Breast epithelium (tissue), 4 donors: ENCODE measurements at regions not wholly inside any gene's neighbourhood (a gene's known extent, or its start where the extent isn't known, plus 50 kb on each side); places are given as distances from the start of the nearest gene placed in this dataset.

Experiments used
- DNase-seq, 2 donors: peaks; one replicate each; pipeline ENCODE4 v3.0.0-alpha.2; 2019; ENCODE audit warnings: low spot score in 2 of 2
- H3K27ac ChIP-seq, 2 donors: fragments of 200-600 bp; sonication (generic) in 1 of 2; one replicate each; pipeline ENCODE4 v1.5.1; 2016 to 2019; ENCODE audit warnings: mild to moderate bottlenecking in 1 of 2
- H3K27me3 ChIP-seq, 2 donors: fragments of 200-600 bp; sonication (generic) in 1 of 2; one replicate each; pipeline versions ENCODE4 v1.5.1 to v1.6.0; 2017 to 2019; ENCODE audit warnings: control low read depth in 1 of 2, mild to moderate bottlenecking in 1 of 2
- H3K36me3 ChIP-seq: fragments of 200-600 bp; one replicate; pipeline ENCODE4 v1.5.1; 2019
- H3K4me1 ChIP-seq, 2 donors: fragments of 200-600 bp; sonication (generic); one replicate each; pipeline ENCODE4 v1.5.1; 2016 to 2019; ENCODE audit warnings: control low read depth in 1 of 2
- H3K4me3 ChIP-seq, 3 donors: fragments of 200-600 bp; sonication (generic); 1 replicate in 2 of 3; 2 replicates in 1 of 3; pipeline ENCODE4 v1.5.1; 2016 to 2019; ENCODE audit warnings: mild to moderate bottlenecking in 3 of 3, moderate library complexity in 2 of 3
- H3K9me3 ChIP-seq, 2 donors: fragments of 200-600 bp; sonication (generic) in 1 of 2; one replicate each; pipeline ENCODE4 v1.5.1; 2016 to 2019; ENCODE audit warnings: control low read depth in 1 of 2
- POLR2A ChIP-seq: fragments of 450-650 bp; IDR thresholded peaks from one replicate; pipeline ENCODE4 v1.6.1; 2016; ENCODE audit warnings: antibody characterized with exemption, mild to moderate bottlenecking, moderate library complexity
- POLR2AphosphoS5 ChIP-seq, 3 donors: sonication (generic); formaldehyde crosslinking; IDR thresholded peaks; one replicate each; pipeline ENCODE4 v1.6.1; 2017; ENCODE audit warnings: antibody characterized with exemption in 3 of 3
- intact Hi-C: fragments of 100-400 bp; cut with DNase I; formaldehyde crosslinking; loops from one replicate; pipeline ENCODE4 v1.15.1; 2023; ENCODE audit warnings: low total_unique reads
- TF ChIP-seq, protein P1 (sequence below), 3 donors: fragments of 450-650 bp; IDR thresholded peaks; one replicate each; pipeline ENCODE4 v1.5.1; 2016 to 2017; ENCODE audit warnings: antibody characterized with exemption in 3 of 3, mild to moderate bottlenecking in 3 of 3, moderate library complexity in 3 of 3

DNA sequence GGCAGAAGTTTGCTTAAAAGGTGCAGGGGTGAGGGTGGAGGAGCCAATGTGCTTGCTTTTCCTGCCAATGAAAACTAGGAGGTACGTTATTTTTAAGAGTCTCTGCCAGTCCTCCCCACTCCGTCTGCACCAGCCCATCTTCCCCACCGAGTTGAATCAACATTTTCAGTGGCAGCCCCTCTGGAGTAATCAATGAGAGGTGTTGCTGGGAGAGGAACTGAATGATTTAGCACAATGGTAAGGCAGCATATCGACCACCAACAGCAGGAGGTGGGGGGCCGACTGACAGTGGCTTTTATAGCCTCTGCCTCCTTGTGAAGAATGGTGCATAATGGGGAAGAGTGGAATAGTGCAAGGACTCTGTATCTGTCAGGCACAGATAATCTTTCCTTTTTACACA is 1465.0 kb upstream of the GOT2 start:
- Histone ChIP-seq H3K36me3 (no peaks in the 10 kb centered on the region), H3K4me1 (no peaks in the 10 kb centered on the region), H3K27ac (no peak overlapping the region), H3K4me3 (no peak overlapping the region), H3K27me3 (no peaks in the 10 kb centered on the region), H3K9me3 (no peaks in the 10 kb centered on the region)
- DNase-seq, result no peak
- TF ChIP-seq POLR2A, result no peak
- no peak for TF ChIP-seq POLR2AphosphoS5 (IDR thresholded peaks at IDR 0.05)
- TF ChIP-seq, protein P1, sequence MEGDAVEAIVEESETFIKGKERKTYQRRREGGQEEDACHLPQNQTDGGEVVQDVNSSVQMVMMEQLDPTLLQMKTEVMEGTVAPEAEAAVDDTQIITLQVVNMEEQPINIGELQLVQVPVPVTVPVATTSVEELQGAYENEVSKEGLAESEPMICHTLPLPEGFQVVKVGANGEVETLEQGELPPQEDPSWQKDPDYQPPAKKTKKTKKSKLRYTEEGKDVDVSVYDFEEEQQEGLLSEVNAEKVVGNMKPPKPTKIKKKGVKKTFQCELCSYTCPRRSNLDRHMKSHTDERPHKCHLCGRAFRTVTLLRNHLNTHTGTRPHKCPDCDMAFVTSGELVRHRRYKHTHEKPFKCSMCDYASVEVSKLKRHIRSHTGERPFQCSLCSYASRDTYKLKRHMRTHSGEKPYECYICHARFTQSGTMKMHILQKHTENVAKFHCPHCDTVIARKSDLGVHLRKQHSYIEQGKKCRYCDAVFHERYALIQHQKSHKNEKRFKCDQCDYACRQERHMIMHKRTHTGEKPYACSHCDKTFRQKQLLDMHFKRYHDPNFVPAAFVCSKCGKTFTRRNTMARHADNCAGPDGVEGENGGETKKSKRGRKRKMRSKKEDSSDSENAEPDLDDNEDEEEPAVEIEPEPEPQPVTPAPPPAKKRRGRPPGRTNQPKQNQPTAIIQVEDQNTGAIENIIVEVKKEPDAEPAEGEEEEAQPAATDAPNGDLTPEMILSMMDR (IDR thresholded peaks at IDR 0.05), result no peak
- intact Hi-C loops, result no loop called here

DNA sequence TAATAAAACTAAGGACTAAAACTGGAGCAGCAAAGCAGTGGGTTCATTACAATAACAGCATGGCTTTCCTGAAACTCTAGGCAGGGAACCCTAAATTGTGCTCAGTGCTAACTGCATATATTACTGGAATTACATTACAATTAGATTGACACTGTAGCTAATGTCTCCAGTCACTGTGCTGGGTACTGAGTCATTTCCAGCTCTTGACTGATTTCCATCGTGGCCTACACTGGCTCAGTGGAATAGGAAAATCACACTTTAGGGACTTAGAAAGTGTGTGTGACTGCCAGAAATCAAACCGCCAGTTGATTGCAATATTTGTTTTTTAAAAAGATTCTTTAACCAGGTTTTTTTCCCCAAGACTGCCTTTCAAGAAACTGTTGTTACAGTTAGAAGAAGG is 1447.4 kb upstream of the GOT2 start:
- TF ChIP-seq POLR2A, result no peak
- no peak for TF ChIP-seq POLR2AphosphoS5 (IDR thresholded peaks at IDR 0.05)
- TF ChIP-seq, protein P1 (IDR thresholded peaks at IDR 0.05), result no peak
- no peak for DNase-seq

DNA sequence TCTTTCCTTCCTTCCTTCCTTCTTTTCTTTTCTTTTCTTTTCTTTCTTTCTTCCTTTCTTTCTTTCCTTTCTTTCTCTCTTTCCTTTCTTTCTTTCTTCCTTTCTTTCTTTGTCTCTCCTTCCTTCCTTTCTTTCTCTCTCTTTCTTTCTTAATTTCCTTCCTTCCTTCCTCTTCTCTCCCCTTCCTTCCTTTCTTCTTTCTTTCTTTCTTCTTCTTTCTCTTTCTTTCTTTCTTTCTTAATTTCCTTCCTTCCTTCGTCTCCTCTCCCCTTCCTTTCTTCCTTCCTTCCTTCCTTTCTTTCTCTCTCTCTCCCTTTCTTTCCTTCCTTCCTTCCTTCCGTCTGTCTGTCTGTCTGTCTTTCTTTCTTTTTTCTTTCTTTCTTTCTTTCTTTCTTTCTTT is 1446.5 kb upstream of the GOT2 start:
- no peak overlapping the region for H3K4me3 ChIP-seq
- H3K36me3 ChIP-seq, result no peaks in the 10 kb centered on the region
- H3K9me3 ChIP-seq, result no peaks in the 10 kb centered on the region
- H3K27me3 ChIP-seq, result no peaks in the 10 kb centered on the region
- no peak overlapping the region for H3K27ac ChIP-seq
- H3K4me1 ChIP-seq, result no peaks in the 10 kb centered on the region
- no peak for DNase-seq
- TF ChIP-seq POLR2AphosphoS5 (IDR thresholded peaks at IDR 0.05) (no peak), POLR2A (no peak)
- TF ChIP-seq, protein P1 (IDR thresholded peaks at IDR 0.05), result no peak
- intact Hi-C loops, result no loop called here

More for the DNA sequence above, 1447.4 kb upstream of the GOT2 start:
- Histone ChIP-seq H3K9me3 (no peaks in the 10 kb centered on the region), H3K27ac (no peak overlapping the region), H3K36me3 (no peaks in the 10 kb centered on the region), H3K4me3 (no peak overlapping the region), H3K27me3 (no peaks in the 10 kb centered on the region), H3K4me1 (no peaks in the 10 kb centered on the region)
- intact Hi-C loops, result no loop called here

GRCh38 chr16:60170196-60170595 is 1436.1 kb upstream of the GOT2 start:
- no peak overlapping the region for H3K4me3 ChIP-seq
- no peaks in the 10 kb centered on the region for H3K36me3 ChIP-seq
- no peaks in the 10 kb centered on the region for H3K27me3 ChIP-seq
- H3K27ac ChIP-seq, result no peak overlapping the region
- H3K9me3 ChIP-seq, result no peaks in the 10 kb centered on the region
- no peak for DNase-seq
- H3K4me1 ChIP-seq, result no peaks in the 10 kb centered on the region
- intact Hi-C loops, result loop anchor here (10.0 kb wide), 1 partner anchor 475 kb away; no protein-coding TSS in a partner anchor
- TF ChIP-seq POLR2AphosphoS5 (IDR thresholded peaks at IDR 0.05), result no peak
- TF ChIP-seq, protein P1 (IDR thresholded peaks at IDR 0.05), result no peak
- TF ChIP-seq POLR2A, result no peak

DNA sequence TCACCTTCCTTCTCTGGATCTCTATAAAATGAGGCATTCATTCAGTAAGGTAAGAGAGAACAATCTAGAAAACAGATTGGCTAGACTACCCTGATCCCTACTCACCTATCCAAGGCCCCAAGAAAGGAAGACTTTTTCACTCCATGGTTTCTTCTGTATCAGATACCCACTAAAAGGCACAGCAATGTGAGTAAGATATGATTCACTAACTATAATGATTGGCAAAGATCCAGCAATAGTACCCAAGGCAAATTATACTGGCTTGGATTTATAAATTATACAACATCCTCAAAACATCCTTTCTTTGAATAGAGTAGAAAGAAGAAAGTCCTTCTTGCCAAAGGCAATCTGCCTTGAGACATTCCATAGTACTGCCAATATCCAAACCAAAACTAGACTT is 1432.0 kb upstream of the GOT2 start:
- H3K27ac ChIP-seq, result no peak overlapping the region
- no peak overlapping the region for H3K4me3 ChIP-seq
- H3K27me3 ChIP-seq, result no peaks in the 10 kb centered on the region
- H3K9me3 ChIP-seq, result no peaks in the 10 kb centered on the region
- TF ChIP-seq POLR2A (no peak), POLR2AphosphoS5 (IDR thresholded peaks at IDR 0.05) (no peak)
- TF ChIP-seq, protein P1 (IDR thresholded peaks at IDR 0.05), result no peak
- H3K4me1 ChIP-seq, result no peaks in the 10 kb centered on the region
- intact Hi-C loops, result no loop called here
- no peak for DNase-seq
- no peaks in the 10 kb centered on the region for H3K36me3 ChIP-seq
